C4-2B (cell line): ENCODE measurements at regions not wholly inside any gene's neighbourhood (a gene's known extent, or its start where the extent isn't known, plus 50 kb on each side); places are given as distances from the start of the nearest gene placed in this dataset.

ENCODE experiments used
- CTCF ChIP-seq: fragments of 450-650 bp; conservative IDR thresholded peaks from 2 replicates; pipeline ENCODE4 v1.5.1; 2017; ENCODE audit warnings: mild to moderate bottlenecking
- ZFX ChIP-seq: fragments of 450-650 bp; IDR thresholded peaks from 2 replicates; pipeline ENCODE4 v1.6.1; 2017

DNA sequence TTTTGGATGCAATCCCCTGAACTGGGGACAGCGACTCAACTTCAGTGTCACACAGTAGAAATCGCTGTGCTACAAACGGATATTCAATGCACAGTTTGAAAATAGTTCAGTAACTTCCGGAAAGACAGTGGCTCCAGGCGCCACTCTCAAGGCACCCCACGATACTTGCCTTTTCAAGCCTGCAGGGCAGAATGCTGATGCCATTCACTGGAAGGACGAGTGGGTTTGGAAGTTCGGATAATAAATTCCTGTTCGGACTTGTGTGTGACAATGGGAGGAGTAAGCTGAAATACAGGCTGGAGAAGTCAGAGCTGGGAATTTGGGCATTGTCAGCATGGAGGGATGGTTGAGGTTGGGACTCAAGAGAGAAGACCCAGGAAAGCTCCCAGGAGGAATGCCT lies 64.3 kb upstream of the HELT start:
- no peak for TF ChIP-seq CTCF
- no peak for TF ChIP-seq ZFX
